ENCODE measurements at regions not wholly inside any gene's neighbourhood (a gene's known extent, or its start where the extent isn't known, plus 50 kb on each side); places are given as distances from the start of the nearest gene placed in this dataset.

DNA sequence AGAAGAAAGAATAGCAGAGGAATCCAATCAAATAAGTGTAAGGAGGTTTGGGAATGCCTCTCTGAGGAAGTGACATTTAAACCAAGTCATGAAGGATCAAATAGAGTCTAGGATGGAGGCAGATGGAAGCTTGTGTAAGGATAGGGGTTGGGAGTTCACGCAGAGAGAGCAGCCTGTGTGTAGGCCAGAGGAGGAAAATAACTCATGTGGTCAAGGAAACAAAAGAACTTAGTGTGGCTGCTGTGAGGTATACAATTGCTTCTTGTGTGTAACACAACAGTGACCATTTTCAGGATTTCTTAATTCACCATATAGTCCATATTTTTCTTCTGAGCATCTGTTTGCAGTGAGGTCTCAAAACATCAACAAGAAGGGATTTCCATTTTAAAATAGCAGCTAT is 77.6 kb upstream of the PACRGL start:
- Histone ChIP-seq H3K27ac (no peak overlapping the region), H3K4me1 (no peaks in the 10 kb centered on the region), H3K4me3 (no peak overlapping the region), H3K9me3 (no peaks in the 10 kb centered on the region), H3K27me3 (no peaks in the 10 kb centered on the region), H3K36me3 (no peaks in the 10 kb centered on the region)
- no peak for TF ChIP-seq POLR2AphosphoS5 (IDR thresholded peaks at IDR 0.05)
- no peak for TF ChIP-seq POLR2A (IDR thresholded peaks at IDR 0.05)
- TF ChIP-seq, protein P1, sequence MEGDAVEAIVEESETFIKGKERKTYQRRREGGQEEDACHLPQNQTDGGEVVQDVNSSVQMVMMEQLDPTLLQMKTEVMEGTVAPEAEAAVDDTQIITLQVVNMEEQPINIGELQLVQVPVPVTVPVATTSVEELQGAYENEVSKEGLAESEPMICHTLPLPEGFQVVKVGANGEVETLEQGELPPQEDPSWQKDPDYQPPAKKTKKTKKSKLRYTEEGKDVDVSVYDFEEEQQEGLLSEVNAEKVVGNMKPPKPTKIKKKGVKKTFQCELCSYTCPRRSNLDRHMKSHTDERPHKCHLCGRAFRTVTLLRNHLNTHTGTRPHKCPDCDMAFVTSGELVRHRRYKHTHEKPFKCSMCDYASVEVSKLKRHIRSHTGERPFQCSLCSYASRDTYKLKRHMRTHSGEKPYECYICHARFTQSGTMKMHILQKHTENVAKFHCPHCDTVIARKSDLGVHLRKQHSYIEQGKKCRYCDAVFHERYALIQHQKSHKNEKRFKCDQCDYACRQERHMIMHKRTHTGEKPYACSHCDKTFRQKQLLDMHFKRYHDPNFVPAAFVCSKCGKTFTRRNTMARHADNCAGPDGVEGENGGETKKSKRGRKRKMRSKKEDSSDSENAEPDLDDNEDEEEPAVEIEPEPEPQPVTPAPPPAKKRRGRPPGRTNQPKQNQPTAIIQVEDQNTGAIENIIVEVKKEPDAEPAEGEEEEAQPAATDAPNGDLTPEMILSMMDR (IDR thresholded peaks at IDR 0.05): no peak
- TF ChIP-seq EP300 (IDR thresholded peaks at IDR 0.05): no peak
- 100% methylated on average over 1 of the region's 1 CpG for WGBS
- no peak for DNase-seq (ENCODE audit: low spot score in 2 of 2)

DNA sequence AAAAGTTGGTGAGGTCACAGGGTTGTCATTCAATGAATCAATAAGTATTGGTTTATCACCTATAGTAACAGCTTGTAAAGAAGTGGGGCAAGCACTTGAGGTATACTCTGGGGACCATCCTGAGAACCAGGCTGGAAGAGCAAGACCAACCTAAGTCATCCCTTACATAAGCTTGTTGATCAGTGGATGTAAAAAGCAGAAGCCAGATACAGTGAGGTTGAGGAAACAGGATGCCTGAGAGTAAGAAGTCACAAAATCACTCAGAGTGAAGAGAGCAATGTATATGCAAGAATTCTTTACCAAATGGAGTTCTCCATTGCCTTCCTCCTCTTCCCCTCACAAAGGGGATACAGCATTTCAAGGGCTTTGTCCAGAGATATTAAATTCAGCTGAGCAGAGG is 76.3 kb upstream of the PACRGL start:
- TF ChIP-seq POLR2AphosphoS5 (IDR thresholded peaks at IDR 0.05) (no peak), EP300 (IDR thresholded peaks at IDR 0.05) (no peak)
- no peak overlapping the region for H3K27ac ChIP-seq
- no peak for DNase-seq (ENCODE audit: low spot score in 2 of 2)
- H3K9me3 ChIP-seq: no peaks in the 10 kb centered on the region
- H3K27me3 ChIP-seq: no peaks in the 10 kb centered on the region
- H3K36me3 ChIP-seq: no peaks in the 10 kb centered on the region
- H3K4me1 ChIP-seq: no peaks in the 10 kb centered on the region
- H3K4me3 ChIP-seq: no peak overlapping the region

DNA sequence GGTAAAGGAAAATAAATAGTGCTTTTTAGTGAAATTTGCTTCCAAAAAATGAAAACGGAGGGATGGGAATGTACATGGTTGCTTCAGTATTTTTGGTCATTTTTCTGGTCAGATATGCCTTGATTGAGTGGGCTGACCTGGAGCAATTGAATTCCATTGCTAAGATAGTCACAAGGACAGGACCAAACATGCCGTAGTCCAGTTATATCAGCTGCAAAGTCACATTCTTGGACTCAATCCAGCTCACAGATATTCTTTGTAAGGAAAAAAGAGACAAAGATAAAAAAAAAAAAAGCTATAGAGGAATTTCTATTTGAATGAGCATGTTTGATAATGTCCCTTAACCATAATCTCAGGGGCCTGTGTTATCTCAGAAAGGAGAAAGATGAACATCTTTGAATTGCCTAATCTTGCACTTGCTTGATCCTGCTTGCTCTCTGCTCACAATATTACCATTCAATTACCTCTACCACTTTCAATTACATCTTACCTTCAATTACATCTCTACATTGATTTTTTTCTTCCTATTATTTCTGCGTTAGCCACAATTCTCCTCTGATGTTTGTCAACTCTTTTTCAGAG is 75.4 kb upstream of the PACRGL start:
- TF ChIP-seq, protein P1 (IDR thresholded peaks at IDR 0.05): no peak
- Histone ChIP-seq H3K4me3 (no peak overlapping the region), H3K4me1 (no peaks in the 10 kb centered on the region), H3K27me3 (no peaks in the 10 kb centered on the region), H3K9me3 (no peaks in the 10 kb centered on the region), H3K27ac (no peak overlapping the region), H3K36me3 (no peaks in the 10 kb centered on the region)
- WGBS: 42% methylated on average over 3 of the region's 3 CpGs
- no peak for DNase-seq (ENCODE audit: low spot score in 2 of 2)

DNA sequence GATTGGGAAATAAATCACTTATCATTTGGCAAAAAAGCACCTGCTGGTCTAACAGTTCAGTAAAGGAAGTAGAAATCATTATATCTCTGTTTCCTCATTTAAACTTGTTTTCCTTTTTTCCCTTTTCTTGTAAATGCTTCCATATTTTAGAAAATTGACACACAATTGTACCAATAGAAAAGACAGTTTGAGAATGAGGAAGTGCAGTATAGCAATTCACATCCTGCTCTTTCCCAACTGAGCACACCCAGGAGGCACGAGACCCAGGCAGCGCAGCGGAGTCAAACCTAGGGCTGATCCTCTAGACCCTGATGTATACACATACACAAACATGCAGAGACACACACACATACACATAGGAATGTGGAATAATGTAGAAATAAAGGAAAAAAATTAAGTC is 74.8 kb upstream of the PACRGL start:
- 63% methylated on average over 3 of the region's 3 CpGs for whole genome bisulfite sequencing
- no peak overlapping the region for H3K27ac ChIP-seq

DNA sequence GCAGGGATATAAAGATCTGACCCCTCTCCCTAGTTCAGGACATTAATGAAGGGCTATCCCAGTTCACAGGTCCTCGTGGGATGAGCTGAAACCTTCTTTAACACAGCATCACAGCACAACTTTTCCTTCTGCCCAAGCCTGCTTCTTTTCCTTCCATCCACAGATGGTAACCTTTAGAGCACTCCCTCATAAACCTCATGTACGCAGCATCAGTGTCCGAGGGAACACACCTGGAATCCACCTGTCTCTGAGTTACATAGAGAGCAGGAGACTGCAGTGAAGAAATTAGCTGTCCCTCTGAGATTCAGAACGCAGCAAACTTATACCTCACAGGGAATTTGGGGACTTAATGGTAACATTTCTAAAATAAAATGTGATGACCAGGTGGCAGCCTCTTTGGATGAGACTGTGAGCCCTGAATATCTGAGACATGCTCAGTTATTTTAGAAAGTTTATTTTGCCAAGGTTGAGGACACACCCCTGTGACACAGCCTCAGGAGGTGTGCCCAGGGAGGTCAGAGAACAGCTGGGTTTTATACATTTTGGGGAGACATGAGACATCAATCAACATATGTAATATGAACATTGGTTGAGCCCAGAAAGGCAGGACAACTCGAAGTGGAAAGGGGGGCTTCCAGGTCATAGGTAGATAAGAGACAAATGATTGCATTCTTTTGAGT is 73.8 kb upstream of the PACRGL start:
- H3K27me3 ChIP-seq: no peaks in the 10 kb centered on the region
- 59% methylated on average over 5 of the region's 5 CpGs for WGBS
- DNase-seq (ENCODE audit: low spot score in 2 of 2): no peak
- H3K9me3 ChIP-seq: no peaks in the 10 kb centered on the region
- H3K4me1 ChIP-seq: no peaks in the 10 kb centered on the region
- TF ChIP-seq EP300 (IDR thresholded peaks at IDR 0.05) (no peak), POLR2AphosphoS5 (IDR thresholded peaks at IDR 0.05) (no peak), POLR2A (IDR thresholded peaks at IDR 0.05) (no peak)
- TF ChIP-seq, protein P1 (IDR thresholded peaks at IDR 0.05): no peak
- H3K36me3 ChIP-seq: no peaks in the 10 kb centered on the region
- H3K4me3 ChIP-seq: no peak overlapping the region
- no peak overlapping the region for H3K27ac ChIP-seq

More for the DNA sequence above, 74.8 kb upstream of the PACRGL start:
- H3K4me1 ChIP-seq: no peaks in the 10 kb centered on the region
- TF ChIP-seq, protein P1 (IDR thresholded peaks at IDR 0.05): no peak
- TF ChIP-seq POLR2AphosphoS5 (IDR thresholded peaks at IDR 0.05) (no peak), POLR2A (IDR thresholded peaks at IDR 0.05) (no peak), EP300 (IDR thresholded peaks at IDR 0.05) (no peak)
- no peak for DNase-seq (ENCODE audit: low spot score in 2 of 2)
- H3K9me3 ChIP-seq: no peaks in the 10 kb centered on the region
- no peak overlapping the region for H3K4me3 ChIP-seq
- no peaks in the 10 kb centered on the region for H3K27me3 ChIP-seq
- H3K36me3 ChIP-seq: no peaks in the 10 kb centered on the region

DNA sequence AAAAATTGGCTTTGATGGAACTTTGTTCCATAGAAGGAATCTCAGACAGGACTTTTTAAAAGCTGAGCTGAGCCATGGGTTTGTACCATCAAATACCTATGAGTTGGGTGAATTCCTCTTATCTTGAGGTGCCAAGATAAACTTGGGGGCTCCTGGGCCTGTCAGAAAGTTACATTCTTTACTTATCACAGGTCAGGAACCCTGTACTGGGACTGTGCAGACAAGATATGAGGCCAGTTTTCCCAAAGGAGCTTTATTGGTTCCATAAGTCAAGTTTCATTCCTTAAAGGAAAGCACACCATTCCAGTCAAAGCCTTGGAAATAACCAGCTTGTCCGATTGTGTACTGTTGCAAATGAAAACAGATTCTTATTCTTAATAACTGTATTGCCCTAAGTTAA is 72.4 kb upstream of the PACRGL start:
- H3K27ac ChIP-seq: no peak overlapping the region
- no peak overlapping the region for H3K4me3 ChIP-seq
- H3K27me3 ChIP-seq: no peaks in the 10 kb centered on the region
- H3K36me3 ChIP-seq: no peaks in the 10 kb centered on the region
- WGBS: 95% methylated on average over 1 of the region's 1 CpG
- TF ChIP-seq, protein P1 (IDR thresholded peaks at IDR 0.05): no peak
- no peak for TF ChIP-seq EP300 (IDR thresholded peaks at IDR 0.05)
- no peak for TF ChIP-seq POLR2AphosphoS5 (IDR thresholded peaks at IDR 0.05)
- no peak for TF ChIP-seq POLR2A (IDR thresholded peaks at IDR 0.05)
- no peak for DNase-seq (ENCODE audit: low spot score in 2 of 2)
- H3K4me1 ChIP-seq: no peaks in the 10 kb centered on the region
- H3K9me3 ChIP-seq: no peaks in the 10 kb centered on the region

All from suprapubic skin (tissue), 4 donors.